Muscle layer of duodenum (tissue), 2 donors: ENCODE measurements at regions not wholly inside any gene's neighbourhood (a gene's known extent, or its start where the extent isn't known, plus 50 kb on each side); places are given as distances from the start of the nearest gene placed in this dataset.
"Not testable (repeated sequence)": the region's sequence is repeated elsewhere in the genome, so short reads cannot be mapped to it uniquely, and the experiment has no call there.

Experiments used
- H3K27ac ChIP-seq: one replicate; pipeline ENCODE4 v1.7.0; 2013; ENCODE audit warnings: mild to moderate bottlenecking, low read length
- H3K27me3 ChIP-seq: one replicate; pipeline ENCODE4 v1.7.0; 2013; ENCODE audit warnings: low read depth, mild to moderate bottlenecking, control low read depth, low read length
- H3K36me3 ChIP-seq, 2 donors: one replicate each; pipeline ENCODE4 v1.7.0; 2013; ENCODE audit warnings: low read length in 2 of 2, control low read depth in 1 of 2, mild to moderate bottlenecking in 1 of 2; ENCODE audit not compliant: insufficient read depth in 2 of 2, control insufficient read depth in 1 of 2
- H3K4me1 ChIP-seq, 2 donors: one replicate each; pipeline ENCODE4 v1.7.0; 2013; ENCODE audit warnings: low read length in 2 of 2, mild to moderate bottlenecking in 2 of 2, control low read depth in 1 of 2, moderate library complexity in 1 of 2; ENCODE audit not compliant: insufficient read depth in 2 of 2, control insufficient read depth in 1 of 2
- H3K4me3 ChIP-seq, 2 donors: one replicate each; pipeline ENCODE4 v1.7.0; 2013; ENCODE audit warnings: low read length in 2 of 2, low read depth in 1 of 2, mild to moderate bottlenecking in 1 of 2
- H3K9me3 ChIP-seq, 2 donors: one replicate each; pipeline ENCODE4 v1.7.0; 2013; ENCODE audit warnings: low read length in 2 of 2, control low read depth in 1 of 2, mild to moderate bottlenecking in 1 of 2; ENCODE audit not compliant: control insufficient read depth in 1 of 2
- donor health status: healthy.

DNA sequence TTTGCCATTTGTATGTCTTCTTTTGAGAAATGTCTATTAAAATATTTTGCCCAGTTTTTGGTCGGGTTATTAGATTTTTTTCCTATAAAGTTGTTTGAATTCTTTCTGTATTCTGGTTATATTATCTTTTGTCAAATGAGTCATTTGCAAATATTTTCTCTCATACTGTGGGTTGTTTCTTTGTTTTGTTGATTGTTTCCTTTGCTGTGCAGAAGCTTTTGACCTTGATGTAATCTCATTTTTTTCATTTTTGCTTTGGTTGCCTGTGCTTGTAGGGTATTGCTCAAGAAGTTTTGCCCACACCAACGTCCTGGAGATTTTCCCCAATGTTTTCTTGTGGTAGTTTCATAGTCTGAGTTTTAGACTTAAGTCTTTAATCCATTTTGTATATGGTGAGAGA, 245.7 kb downstream of the ADCYAP1 start:
- Histone ChIP-seq H3K27ac (no peak overlapping the region), H3K36me3 (no peaks in the 10 kb centered on the region), H3K4me1 (no peaks in the 10 kb centered on the region), H3K9me3 (peaks cover 0 to 2% of the 10 kb centered on the region in 2 donors), H3K4me3 (no peak overlapping the region), H3K27me3 (no peaks in the 10 kb centered on the region)

DNA sequence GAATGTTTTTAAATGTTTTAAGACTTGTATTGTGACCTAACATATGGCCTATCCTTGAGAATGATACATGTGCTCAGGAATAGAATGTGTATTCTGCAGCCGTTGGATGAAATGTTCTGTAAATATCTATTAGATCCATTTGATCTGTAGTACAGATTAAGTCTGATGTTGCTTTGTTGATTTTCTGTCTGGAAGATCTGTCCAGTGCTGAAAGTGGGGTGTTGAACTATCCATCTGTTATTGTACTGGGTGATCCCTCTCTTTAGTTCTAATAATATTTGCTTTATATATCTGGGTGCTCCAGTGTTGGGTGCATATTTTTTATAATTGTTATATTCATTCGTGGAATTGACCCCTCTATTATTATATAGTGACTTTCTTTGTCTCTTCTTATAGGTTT, 248.3 kb downstream of the ADCYAP1 start:
- H3K36me3 ChIP-seq, H3K9me3 ChIP-seq, H3K27me3 ChIP-seq, H3K4me1 ChIP-seq, H3K4me3 ChIP-seq, H3K27ac ChIP-seq: not testable (repeated sequence)

DNA sequence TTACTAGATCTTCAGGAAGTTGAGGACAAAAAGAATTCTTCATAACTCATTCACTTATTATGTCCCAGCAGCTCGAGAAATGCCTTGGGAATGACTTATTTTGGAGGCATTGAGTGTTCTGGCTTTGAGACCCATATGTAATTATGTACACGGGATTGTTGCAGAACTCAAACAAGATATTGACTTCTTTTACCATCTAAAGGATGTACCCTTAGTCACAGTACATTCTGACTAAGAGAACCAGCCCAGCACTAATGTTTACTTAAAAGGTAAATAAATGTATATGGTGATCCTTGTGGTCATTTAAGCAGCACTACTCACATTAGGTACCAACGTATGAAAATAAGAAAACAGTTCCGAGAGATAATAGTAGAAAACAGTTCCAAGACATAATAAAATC, 268.9 kb downstream of the ADCYAP1 start:
- Histone ChIP-seq H3K9me3 (peaks cover 0 to 11% of the 10 kb centered on the region in 2 donors), H3K27me3 (no peaks in the 10 kb centered on the region), H3K4me3 (no peak overlapping the region), H3K36me3 (no peaks in the 10 kb centered on the region), H3K4me1 (no peaks in the 10 kb centered on the region), H3K27ac (no peak overlapping the region)

DNA sequence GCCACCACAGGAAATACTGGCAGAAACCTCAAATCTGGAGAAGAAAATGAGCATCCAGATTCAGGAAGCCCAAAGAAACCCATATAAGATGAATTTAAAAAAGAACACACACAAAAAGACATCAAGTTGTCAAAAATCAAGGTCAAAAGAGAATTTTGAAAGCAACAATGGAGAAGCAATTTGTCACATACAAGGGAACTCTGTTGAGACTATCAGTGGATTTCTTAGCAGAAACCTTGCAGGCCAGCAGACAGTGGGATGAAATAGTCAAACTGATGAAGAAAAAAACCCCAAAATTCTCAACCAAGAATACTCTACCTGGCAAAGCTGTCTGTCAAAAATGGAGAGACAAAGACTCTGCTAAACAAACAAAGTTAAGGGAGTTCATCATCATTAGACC, 272.6 kb downstream of the ADCYAP1 start:
- Histone ChIP-seq H3K27me3 (no peaks in the 10 kb centered on the region), H3K9me3 (peaks cover 0 to 14% of the 10 kb centered on the region in 2 donors), H3K27ac (no peak overlapping the region), H3K4me3 (no peak overlapping the region), H3K4me1 (no peaks in the 10 kb centered on the region), H3K36me3 (no peaks in the 10 kb centered on the region)

DNA sequence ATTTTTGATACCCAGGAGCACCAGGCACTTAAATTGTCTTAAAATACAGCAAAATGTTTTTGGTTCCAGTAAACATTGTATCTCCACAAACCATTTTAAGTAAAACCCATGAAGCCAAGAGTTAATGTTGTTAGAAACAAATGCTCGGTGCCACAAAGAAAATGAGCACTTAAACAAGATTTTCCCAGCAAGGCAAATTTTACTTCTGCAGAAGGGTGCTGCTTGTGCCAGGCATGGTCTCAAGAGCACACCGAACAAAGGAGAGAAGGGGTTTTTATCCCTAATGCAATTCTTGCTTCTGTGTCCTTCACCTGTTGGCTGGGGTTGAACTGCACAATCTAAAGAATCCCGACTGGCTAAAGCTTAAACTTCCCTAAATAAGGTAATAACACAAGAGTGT, 286.7 kb downstream of the ADCYAP1 start:
- H3K4me3 ChIP-seq = no peak overlapping the region
- H3K4me1 ChIP-seq = no peaks in the 10 kb centered on the region
- no peaks in the 10 kb centered on the region for H3K36me3 ChIP-seq
- H3K27me3 ChIP-seq = no peaks in the 10 kb centered on the region
- peaks cover 0 to 4% of the 10 kb centered on the region in 2 donors for H3K9me3 ChIP-seq
- H3K27ac ChIP-seq = no peak overlapping the region

DNA sequence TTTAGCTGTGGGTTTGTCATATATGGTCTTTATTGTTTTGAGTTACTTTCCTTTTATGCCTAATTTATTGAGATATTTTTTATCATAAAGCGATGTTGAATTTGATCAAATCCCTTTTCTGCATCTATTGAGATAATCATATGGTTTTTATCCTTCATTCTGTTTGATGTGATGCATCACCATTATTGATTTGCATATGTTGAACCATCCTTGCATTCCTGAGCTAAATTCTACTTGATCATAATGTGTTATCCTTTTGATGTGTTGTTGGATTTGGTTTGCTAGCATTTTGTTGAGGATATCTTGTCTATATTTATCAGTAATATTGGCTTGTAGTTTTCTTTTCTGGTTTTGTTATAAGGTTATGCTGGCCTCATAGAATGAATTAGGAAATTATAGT, 308.5 kb downstream of the ADCYAP1 start:
- no peak overlapping the region for H3K27ac ChIP-seq
- no peaks in the 10 kb centered on the region for H3K27me3 ChIP-seq
- peaks cover 0 to 7% of the 10 kb centered on the region in 2 donors for H3K9me3 ChIP-seq
- no peak overlapping the region for H3K4me3 ChIP-seq
- no peaks in the 10 kb centered on the region for H3K36me3 ChIP-seq
- H3K4me1 ChIP-seq = no peaks in the 10 kb centered on the region

DNA sequence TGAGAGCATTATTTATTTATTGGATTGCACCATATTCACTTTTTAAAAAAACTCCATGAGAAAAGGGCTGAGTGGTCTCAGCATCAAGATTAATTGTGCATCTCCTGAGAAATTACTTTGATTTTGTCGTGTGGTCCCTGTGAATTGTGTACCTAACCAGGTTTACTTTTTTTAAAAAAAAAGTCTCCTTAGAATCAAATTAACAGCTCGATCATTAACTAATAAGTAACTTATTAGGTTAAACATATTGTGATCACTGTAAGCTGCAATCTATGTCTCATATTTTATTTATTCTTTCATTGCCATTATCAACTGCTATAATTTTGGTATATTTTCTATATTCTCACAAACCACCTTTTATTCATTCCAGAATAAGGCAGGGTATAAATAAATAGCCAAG, 318.2 kb downstream of the ADCYAP1 start:
- H3K27ac ChIP-seq = no peak overlapping the region
- no peaks in the 10 kb centered on the region for H3K27me3 ChIP-seq
- no peaks in the 10 kb centered on the region for H3K4me1 ChIP-seq
- no peaks in the 10 kb centered on the region for H3K36me3 ChIP-seq
- no peak overlapping the region for H3K4me3 ChIP-seq
- H3K9me3 ChIP-seq = no peaks in the 10 kb centered on the region

DNA sequence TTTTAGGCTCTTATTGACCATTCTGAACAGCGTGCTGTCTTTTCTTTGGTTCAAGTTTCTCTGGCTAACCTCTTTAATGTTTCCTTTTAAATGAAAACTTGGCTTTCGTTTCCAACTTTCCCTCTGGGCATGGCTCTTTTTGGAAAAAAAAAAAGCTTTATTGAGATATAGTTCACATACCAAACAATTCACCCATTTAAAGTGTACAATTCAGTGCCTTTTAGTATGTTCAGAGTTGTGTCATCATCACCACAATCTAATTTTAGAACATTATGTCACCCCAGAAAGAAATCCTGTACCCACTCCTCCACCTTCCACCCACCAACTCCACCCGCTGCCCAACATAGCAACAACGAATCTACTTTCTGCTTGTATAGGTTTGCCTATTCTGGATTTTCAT, 322.4 kb downstream of the ADCYAP1 start:
- Histone ChIP-seq H3K9me3 (peaks cover 0 to 4% of the 10 kb centered on the region in 2 donors), H3K27me3 (no peaks in the 10 kb centered on the region), H3K27ac (no peak overlapping the region), H3K4me1 (no peaks in the 10 kb centered on the region), H3K36me3 (no peaks in the 10 kb centered on the region), H3K4me3 (no peak overlapping the region)

DNA sequence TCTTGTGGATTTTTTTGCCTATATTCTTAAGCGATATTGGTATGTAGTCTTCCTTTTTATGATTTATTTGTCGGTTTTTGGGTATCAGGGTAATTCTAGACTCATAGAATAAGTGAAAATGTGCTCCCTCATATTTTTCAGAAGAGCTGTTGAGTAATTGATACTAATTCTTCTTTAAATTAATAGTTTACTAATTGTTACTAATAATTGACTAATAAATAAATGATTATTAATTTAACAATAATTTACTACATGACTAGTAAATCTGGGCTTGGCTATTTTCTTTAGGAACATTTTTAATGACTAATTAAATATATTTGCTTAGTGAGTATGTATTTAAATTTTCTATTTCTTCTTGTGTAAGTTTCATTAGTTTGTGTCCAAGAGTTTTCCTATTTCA, 325.0 kb downstream of the ADCYAP1 start:
- H3K4me3 ChIP-seq = no peak overlapping the region
- no peaks in the 10 kb centered on the region for H3K27me3 ChIP-seq
- H3K36me3 ChIP-seq = no peaks in the 10 kb centered on the region
- peaks cover 0 to 23% of the 10 kb centered on the region in 2 donors for H3K9me3 ChIP-seq
- H3K4me1 ChIP-seq = no peaks in the 10 kb centered on the region
- no peak overlapping the region for H3K27ac ChIP-seq

DNA sequence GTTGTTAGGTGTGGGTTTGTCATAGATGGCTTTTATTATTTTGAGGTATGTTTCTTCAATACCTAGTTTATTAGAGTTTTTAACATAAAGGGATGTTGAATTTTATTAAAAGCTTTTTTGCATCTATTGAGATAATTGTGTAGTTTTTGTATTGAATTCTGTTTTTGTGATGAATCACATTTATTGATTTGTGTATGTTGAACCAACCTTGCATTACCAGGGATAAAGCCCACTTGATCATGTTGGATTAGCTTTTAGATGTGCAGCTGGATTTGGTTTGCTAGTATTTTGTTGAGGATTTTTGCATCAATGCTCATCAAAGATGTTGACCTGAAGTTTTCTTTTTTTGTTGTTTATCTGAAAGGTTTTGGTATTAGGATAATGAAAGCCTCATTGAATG, 328.2 kb downstream of the ADCYAP1 start:
- no peaks in the 10 kb centered on the region for H3K27me3 ChIP-seq
- H3K27ac ChIP-seq = no peak overlapping the region
- H3K9me3 ChIP-seq = peaks cover 0 to 28% of the 10 kb centered on the region in 2 donors
- no peaks in the 10 kb centered on the region for H3K36me3 ChIP-seq
- H3K4me1 ChIP-seq = no peaks in the 10 kb centered on the region
- no peak overlapping the region for H3K4me3 ChIP-seq

DNA sequence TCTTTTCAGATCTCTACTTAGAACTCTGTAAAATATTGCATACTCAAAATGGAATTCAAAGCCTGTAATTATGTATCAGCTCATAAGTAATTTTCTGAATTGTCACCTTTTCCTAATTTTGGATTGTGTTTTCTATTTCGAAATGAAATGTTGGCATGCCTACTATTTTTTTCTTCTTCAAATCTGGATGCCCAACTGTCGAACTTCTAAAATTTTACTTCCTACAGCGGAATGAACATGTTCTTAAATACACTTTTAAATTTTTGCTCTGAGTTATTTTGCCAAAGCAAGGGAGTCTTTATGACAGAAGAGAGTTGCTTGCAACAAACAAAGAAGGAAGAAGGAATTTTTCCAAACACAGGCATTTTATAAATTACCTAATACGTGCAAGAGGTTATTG, 336.0 kb downstream of the ADCYAP1 start:
- Histone ChIP-seq H3K4me1 (no peaks in the 10 kb centered on the region), H3K36me3 (no peaks in the 10 kb centered on the region), H3K27ac (no peak overlapping the region), H3K27me3 (no peaks in the 10 kb centered on the region), H3K9me3 (peaks cover 0 to 14% of the 10 kb centered on the region in 2 donors), H3K4me3 (no peak overlapping the region)

DNA sequence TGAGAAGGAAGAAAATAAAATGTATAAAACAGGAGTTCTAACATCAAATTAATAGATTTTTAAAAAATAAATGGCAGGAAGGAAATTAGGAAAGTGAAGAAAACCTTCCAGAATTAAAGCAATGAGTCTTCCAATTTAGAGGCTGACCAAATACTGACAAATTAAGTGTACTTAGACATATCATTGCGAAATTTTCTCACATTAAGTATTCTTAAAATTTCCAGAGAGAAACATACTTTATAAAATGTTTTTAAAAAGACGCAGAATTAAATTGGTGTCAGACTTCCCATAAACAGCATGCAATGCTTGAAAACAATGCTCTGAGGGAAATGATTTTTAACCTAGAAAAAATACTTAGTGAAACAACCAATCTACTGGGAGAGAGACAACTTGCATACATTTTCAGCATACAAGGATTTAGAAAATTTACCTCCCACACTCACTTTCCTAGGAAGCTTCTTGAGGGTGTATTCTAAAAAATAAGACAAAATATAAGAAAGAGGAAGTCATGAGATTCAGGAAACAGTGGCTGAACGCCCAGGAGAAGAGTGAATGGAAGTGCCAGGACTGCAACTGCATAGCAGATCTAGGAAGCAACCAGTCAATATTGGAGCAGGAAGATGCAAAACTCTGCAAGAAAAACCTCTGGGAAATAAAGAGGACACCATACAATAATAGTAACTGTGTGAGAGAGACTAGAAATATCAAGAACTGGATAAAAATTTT, 339.9 kb downstream of the ADCYAP1 start:
- Histone ChIP-seq H3K4me1 (no peaks in the 10 kb centered on the region), H3K27me3 (no peaks in the 10 kb centered on the region)

More for the DNA sequence above, 339.9 kb downstream of the ADCYAP1 start:
- Histone ChIP-seq H3K27ac (no peak overlapping the region), H3K4me3 (no peak overlapping the region), H3K9me3 (peaks cover 0 to 14% of the 10 kb centered on the region in 2 donors), H3K36me3 (no peaks in the 10 kb centered on the region)
